Epithelial cell of proximal tubule (primary cell): ENCODE measurements at regions not wholly inside any gene's neighbourhood (a gene's known extent, or its start where the extent isn't known, plus 50 kb on each side); places are given as distances from the start of the nearest gene placed in this dataset.

ENCODE experiments used
- DNase-seq: peaks from one replicate; pipeline ENCODE4 v3.0.0-alpha.2; 2011; ENCODE audit warnings: low read depth
- H3K4me3 ChIP-seq: 2 replicates; pipeline ENCODE4 v1.5.1; 2011; ENCODE audit warnings: low read depth, mild to moderate bottlenecking, low read length
- TF ChIP-seq, protein P1 (sequence below): conservative IDR thresholded peaks from 2 replicates; pipeline ENCODE4 v1.5.1; 2012; ENCODE audit warnings: low read depth, mild to moderate bottlenecking, low read length

DNA sequence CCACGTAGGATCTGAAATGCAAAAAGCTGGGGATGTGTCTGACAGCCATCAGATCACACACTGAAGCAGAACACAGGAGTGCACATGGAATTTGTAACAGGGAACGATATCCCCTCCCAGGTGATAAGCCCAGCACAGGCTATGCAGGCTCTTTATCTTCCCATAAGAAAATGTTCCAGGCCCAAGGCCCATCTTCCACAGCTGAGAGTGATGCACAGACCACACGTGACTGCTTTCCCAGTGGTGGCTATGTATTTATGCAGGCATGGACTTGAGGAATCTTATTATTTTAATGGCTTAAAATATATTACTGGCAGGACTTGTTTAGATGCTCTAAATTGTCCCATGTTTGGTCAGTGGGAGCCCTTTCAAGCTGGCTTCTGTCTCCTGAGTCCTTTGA is 70.5 kb upstream of the AFF3 start:
- no peak for DNase-seq
- H3K4me3 ChIP-seq, result no peak overlapping the region
- TF ChIP-seq, protein P1, sequence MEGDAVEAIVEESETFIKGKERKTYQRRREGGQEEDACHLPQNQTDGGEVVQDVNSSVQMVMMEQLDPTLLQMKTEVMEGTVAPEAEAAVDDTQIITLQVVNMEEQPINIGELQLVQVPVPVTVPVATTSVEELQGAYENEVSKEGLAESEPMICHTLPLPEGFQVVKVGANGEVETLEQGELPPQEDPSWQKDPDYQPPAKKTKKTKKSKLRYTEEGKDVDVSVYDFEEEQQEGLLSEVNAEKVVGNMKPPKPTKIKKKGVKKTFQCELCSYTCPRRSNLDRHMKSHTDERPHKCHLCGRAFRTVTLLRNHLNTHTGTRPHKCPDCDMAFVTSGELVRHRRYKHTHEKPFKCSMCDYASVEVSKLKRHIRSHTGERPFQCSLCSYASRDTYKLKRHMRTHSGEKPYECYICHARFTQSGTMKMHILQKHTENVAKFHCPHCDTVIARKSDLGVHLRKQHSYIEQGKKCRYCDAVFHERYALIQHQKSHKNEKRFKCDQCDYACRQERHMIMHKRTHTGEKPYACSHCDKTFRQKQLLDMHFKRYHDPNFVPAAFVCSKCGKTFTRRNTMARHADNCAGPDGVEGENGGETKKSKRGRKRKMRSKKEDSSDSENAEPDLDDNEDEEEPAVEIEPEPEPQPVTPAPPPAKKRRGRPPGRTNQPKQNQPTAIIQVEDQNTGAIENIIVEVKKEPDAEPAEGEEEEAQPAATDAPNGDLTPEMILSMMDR, result no peak

DNA sequence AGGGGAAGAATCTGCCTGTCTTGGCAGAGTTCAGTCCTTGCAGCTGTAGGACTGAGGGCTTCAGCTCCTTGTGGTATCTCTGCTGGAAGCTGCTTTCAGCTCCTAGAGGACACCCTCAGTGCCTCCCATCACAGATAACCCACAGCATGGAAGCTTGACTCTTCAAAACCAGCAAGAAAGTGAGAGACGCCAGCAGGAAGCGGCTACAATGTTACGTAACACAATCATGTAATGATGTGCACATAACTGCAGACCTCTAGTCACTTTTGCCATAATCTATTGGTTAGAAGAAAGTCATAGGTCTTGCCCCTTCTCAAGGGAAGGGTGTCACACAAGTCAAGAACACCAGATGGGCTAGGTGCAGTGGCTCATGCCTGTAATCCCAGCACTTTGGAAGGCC is 69.1 kb upstream of the AFF3 start:
- no peak overlapping the region for H3K4me3 ChIP-seq
- no peak for DNase-seq

DNA sequence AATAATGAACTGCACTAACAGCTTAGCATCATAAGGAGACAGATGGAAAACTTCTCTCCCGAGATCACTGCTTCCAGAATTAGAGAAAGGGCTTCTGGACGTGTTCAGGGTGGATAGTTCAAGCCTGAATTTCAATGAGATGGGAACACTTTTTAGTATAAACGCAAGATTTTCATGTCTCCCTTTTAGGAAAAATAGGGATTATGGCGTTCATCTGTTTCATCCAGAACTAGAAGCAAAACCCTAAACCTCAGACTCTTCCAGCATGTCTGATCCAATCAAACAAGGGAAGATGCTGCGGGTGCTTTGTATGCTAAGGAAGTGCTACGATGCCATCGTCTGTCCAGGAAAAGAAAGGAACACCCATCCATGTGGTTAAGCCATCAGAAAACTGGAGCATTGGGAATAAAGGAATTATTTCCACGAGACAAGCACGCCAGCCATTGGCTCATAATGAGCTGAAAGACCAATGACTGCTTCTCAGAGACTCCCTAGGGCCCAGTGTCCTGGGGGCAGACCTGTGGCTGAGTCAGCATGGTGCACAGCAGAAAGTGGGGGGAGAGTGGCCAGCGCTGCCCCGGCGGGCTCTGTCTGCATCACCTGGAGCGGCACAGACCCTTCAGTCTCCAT is 65.9 kb upstream of the AFF3 start:
- no peak for DNase-seq
- H3K4me3 ChIP-seq, result no peak overlapping the region
- TF ChIP-seq, protein P1, result peak; percentile 21

More for the DNA sequence above, 69.1 kb upstream of the AFF3 start:
- TF ChIP-seq, protein P1, result no peak

DNA sequence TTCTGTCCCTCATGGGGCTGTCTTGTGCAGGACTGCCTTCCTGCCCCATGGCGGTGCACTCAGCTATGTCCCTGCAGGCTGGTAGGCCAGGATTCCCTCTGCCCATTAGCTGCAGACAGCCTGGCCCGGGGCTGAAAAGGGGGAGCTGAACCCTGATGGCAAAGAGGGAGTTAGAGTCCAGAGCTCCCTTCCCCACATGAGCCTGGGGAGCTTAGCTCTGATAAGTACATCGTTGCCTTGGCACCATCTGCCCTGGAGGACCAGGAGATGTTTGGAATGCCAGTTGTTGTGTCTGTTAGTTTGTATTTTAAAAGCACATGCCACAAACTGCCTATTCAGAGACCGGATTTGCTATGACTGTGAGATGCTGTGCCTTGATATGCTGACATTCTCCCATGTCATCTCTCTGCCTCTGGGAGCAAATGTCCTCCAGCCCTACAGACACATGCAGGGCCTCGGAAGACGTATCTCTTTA is 65.1 kb upstream of the AFF3 start:
- no peak for DNase-seq

DNA sequence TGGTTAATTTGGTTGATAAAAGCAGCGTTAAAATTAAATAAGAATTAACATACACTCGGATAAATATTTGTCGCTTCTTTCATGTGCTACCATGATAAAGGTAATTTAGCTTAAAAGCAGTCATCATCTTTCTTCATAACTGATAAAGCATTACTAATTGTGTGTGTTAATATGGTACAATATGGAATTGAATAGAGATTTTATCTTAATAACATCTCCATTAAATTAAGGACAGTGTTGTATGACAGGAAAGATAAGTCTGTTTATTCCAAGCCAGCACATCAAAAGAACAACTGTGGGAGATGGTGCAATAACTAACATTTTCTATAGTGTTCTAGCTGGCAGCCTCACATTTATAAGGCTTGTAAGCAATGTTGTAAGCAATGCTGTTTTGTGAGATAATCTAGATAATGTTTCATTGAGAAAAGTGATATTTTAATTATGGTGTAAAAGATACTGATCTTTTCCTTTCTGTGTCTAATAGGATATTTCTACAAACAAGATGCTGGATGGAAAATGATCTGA is 64.4 kb upstream of the AFF3 start:
- no peak overlapping the region for H3K4me3 ChIP-seq
- DNase-seq, result no peak
- TF ChIP-seq, protein P1, result no peak

More for the DNA sequence above, 65.1 kb upstream of the AFF3 start:
- TF ChIP-seq, protein P1, result no peak
- no peak overlapping the region for H3K4me3 ChIP-seq

DNA sequence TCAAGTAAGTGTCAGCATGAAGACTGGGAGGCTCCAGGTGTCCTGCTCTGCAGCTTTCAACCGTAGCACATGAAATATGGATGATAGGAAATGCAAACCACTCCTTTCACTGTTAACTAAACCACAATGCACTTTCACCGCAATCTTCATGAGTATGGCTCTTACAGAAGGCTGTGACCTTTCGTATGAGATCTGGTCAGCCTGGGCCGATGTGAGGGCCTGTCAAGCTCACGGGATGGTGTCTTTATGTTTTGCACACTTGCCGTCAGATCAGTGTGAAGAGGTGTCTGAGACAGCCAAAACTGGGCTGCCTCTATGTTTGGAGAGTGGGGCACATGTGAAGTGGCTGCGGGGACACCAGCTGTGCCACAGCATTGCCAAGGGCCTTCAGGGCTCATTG is 62.8 kb upstream of the AFF3 start:
- no peak overlapping the region for H3K4me3 ChIP-seq
- no peak for DNase-seq
- TF ChIP-seq, protein P1, result no peak

DNA sequence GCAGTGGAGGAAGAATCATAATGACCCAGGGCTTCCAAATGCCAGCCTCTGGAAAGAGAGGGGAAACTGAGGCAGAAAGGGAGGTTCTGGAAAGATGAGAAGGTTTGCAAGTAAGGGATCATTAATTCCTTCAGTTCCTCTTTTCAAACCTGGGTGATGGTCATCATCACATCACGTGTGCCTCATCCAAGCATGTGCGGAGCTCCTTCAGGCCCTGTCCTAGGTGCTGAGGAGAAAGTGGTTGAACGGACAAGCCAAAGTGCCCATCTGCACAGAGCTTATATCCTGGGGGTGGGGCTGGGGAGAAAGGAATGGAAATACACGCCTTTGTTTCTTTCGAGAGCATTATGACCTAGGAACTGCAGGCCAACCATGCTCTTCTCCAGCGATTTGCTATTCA is 60.2 kb upstream of the AFF3 start:
- TF ChIP-seq, protein P1, result no peak
- DNase-seq, result no peak
- H3K4me3 ChIP-seq, result no peak overlapping the region
